ENCODE measurements at regions not wholly inside any gene's neighbourhood (a gene's known extent, or its start where the extent isn't known, plus 50 kb on each side); places are given as distances from the start of the nearest gene placed in this dataset.

DNA sequence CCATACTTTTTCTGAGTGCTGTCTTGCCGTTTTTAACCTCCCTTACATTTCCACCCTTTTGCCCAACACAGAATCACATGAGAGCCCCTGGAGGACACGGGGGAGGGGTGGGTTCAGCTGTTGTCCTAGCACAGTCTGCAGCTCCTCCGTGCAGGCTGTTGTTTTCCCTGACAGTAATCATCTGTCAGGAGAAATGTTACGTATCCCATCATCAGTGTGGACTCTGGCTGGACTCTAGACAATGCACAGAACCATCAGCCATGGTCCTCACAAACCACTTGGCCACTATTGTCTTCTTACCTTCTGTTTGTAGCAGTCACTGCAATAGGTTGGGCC lies 92.1 kb downstream of the RIN2 start:
- TF ChIP-seq, protein P1, sequence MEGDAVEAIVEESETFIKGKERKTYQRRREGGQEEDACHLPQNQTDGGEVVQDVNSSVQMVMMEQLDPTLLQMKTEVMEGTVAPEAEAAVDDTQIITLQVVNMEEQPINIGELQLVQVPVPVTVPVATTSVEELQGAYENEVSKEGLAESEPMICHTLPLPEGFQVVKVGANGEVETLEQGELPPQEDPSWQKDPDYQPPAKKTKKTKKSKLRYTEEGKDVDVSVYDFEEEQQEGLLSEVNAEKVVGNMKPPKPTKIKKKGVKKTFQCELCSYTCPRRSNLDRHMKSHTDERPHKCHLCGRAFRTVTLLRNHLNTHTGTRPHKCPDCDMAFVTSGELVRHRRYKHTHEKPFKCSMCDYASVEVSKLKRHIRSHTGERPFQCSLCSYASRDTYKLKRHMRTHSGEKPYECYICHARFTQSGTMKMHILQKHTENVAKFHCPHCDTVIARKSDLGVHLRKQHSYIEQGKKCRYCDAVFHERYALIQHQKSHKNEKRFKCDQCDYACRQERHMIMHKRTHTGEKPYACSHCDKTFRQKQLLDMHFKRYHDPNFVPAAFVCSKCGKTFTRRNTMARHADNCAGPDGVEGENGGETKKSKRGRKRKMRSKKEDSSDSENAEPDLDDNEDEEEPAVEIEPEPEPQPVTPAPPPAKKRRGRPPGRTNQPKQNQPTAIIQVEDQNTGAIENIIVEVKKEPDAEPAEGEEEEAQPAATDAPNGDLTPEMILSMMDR (conservative IDR thresholded peaks at IDR 0.05 in 1 of 2, IDR thresholded peaks at IDR 0.05 in 1 of 2; ENCODE audit: low read depth in 1 of 2, low read length in 2 of 2): no peak
- TF ChIP-seq EZH2 (IDR thresholded peaks at IDR 0.05; ENCODE audit: low read length, missing control alignments): no peak
